ENCODE measurements at regions not wholly inside any gene's neighbourhood (a gene's known extent, or its start where the extent isn't known, plus 50 kb on each side); places are given as distances from the start of the nearest gene placed in this dataset.

DNA sequence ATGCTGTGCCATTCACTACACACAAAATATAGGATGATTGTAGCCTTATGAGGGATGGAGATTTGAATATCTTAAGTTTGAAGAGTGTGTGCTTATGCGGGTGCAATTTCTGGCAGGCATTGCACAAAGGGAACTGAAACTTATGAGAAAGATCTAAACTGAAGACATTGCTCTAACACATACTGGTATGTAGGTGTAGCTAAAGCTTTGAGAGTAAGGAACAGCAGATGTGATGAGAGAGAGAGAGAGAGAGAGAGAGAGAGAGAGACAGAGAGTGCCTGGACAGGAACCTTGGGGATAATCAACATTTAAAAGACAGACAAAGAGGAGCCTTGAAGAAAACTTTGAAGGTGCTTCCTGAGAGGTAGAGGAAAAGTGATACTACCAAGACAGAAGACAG, 379.7 kb downstream of the SPRY1 start:
- H3K36me3 Mint-ChIP-seq (ENCODE audit: low read depth), result peaks cover 9% of the 10 kb centered on the region
- H3K4me1 Mint-ChIP-seq (ENCODE audit: low read depth), result peaks cover 26% of the 10 kb centered on the region
- no peak for DNase-seq
- H3K9me3 Mint-ChIP-seq, result no peaks in the 10 kb centered on the region
- H3K27me3 Mint-ChIP-seq (ENCODE audit: insufficient read depth), result no peaks in the 10 kb centered on the region; the same call in 1 of the 2 replicates
- H3K4me3 Mint-ChIP-seq, result no peak overlapping the region
- TF ChIP-seq, protein P1, sequence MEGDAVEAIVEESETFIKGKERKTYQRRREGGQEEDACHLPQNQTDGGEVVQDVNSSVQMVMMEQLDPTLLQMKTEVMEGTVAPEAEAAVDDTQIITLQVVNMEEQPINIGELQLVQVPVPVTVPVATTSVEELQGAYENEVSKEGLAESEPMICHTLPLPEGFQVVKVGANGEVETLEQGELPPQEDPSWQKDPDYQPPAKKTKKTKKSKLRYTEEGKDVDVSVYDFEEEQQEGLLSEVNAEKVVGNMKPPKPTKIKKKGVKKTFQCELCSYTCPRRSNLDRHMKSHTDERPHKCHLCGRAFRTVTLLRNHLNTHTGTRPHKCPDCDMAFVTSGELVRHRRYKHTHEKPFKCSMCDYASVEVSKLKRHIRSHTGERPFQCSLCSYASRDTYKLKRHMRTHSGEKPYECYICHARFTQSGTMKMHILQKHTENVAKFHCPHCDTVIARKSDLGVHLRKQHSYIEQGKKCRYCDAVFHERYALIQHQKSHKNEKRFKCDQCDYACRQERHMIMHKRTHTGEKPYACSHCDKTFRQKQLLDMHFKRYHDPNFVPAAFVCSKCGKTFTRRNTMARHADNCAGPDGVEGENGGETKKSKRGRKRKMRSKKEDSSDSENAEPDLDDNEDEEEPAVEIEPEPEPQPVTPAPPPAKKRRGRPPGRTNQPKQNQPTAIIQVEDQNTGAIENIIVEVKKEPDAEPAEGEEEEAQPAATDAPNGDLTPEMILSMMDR (IDR thresholded peaks at IDR 0.05), result no peak
- H3K27ac Mint-ChIP-seq, result no peak overlapping the region

GRCh38 chr4:123777373-123777772, 380.8 kb downstream of the SPRY1 start:
- no peak overlapping the region for H3K4me3 Mint-ChIP-seq
- no peaks in the 10 kb centered on the region for H3K9me3 Mint-ChIP-seq

DNA sequence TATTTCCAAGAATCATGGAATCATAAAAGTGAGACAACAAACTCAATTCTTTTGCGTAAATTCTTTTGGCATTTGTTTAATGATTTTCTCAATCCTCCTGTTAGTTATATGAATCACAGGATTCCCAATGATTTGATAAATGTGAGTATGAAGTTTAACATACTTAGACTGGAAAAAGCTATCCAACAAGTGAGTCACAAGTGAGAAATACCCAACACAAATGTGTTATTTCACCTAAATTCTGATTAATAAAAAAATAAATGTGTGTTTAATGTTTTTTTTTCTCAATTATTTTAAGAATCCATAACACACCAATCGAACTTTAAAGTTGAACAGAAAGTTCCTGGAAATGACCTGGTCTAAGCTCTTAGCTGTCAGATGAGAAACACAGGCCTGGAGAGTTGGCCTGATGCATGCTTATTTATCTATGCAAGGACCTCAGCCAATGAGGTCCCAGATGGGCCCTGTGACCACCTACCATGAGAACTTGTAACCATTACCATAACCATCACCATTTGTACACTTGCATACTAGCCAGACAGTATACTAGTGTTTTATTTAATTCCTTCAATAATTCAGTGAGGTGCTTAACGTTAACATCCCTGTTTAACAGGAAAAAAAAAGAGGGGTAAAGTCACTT, 386.7 kb downstream of the SPRY1 start:
- peak overlapping the region; percentile 53 for H3K27ac Mint-ChIP-seq
- H3K4me1 Mint-ChIP-seq (ENCODE audit: low read depth), result peaks cover 66% of the 10 kb centered on the region
- TF ChIP-seq, protein P1 (IDR thresholded peaks at IDR 0.05), result no peak
- no peaks in the 10 kb centered on the region for H3K9me3 Mint-ChIP-seq
- H3K4me3 Mint-ChIP-seq, result no peak overlapping the region; the same call in 1 of the 2 replicates
- H3K27me3 Mint-ChIP-seq (ENCODE audit: insufficient read depth), result no peaks in the 10 kb centered on the region
- H3K36me3 Mint-ChIP-seq (ENCODE audit: low read depth), result peaks cover 9% of the 10 kb centered on the region
- DNase-seq, result no peak

More at GRCh38 chr4:123777373-123777772, 380.8 kb downstream of the SPRY1 start:
- peaks cover 36% of the 10 kb centered on the region for H3K4me1 Mint-ChIP-seq (ENCODE audit: low read depth)
- no peak overlapping the region for H3K27ac Mint-ChIP-seq
- no peaks in the 10 kb centered on the region; the same call in 1 of the 2 replicates for H3K27me3 Mint-ChIP-seq (ENCODE audit: insufficient read depth)
- TF ChIP-seq, protein P1 (IDR thresholded peaks at IDR 0.05), result no peak
- peaks cover 14% of the 10 kb centered on the region for H3K36me3 Mint-ChIP-seq (ENCODE audit: low read depth)
- no peak for DNase-seq

GRCh38 chr4:123783921-123784320, 387.3 kb downstream of the SPRY1 start:
- peak; percentile 62 for DNase-seq
- H3K27me3 Mint-ChIP-seq (ENCODE audit: insufficient read depth), result no peaks in the 10 kb centered on the region
- H3K4me1 Mint-ChIP-seq (ENCODE audit: low read depth), result peaks cover 70% of the 10 kb centered on the region
- peak overlapping the region; percentile 53 for H3K27ac Mint-ChIP-seq
- peaks cover 9% of the 10 kb centered on the region for H3K36me3 Mint-ChIP-seq (ENCODE audit: low read depth)
- no peaks in the 10 kb centered on the region for H3K9me3 Mint-ChIP-seq
- TF ChIP-seq, protein P1 (IDR thresholded peaks at IDR 0.05), result no peak
- peak overlapping the region; percentile 74 for H3K4me3 Mint-ChIP-seq

DNA sequence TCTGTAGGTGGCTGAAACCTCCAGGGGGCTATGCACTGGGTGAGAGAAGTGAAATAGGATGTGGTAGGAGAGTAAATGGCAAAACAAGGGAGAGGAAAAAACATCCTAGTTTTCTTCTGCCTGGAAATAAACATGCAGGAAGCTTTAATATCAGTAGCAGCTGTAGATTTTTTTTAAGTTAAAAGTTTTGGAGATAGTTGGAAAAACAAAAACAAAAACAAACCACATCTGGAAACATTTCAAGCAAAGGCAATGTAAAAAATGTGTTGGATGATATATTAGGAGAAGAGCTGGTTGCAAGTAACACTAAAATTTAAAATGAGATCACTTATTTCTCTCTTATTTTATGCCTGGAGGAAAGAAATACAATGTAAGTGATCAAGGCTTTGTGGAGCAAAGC, 388.0 kb downstream of the SPRY1 start:
- Mint-ChIP-seq H3K36me3 (ENCODE audit: low read depth) (peaks cover 6% of the 10 kb centered on the region), H3K9me3 (no peaks in the 10 kb centered on the region), H3K27ac (peak overlapping the region; percentile 53), H3K4me3 (peak overlapping the region; percentile 74), H3K27me3 (ENCODE audit: insufficient read depth) (no peaks in the 10 kb centered on the region), H3K4me1 (ENCODE audit: low read depth) (peaks cover 70% of the 10 kb centered on the region)
- TF ChIP-seq, protein P1 (IDR thresholded peaks at IDR 0.05), result peak; percentile 34
- no peak for DNase-seq
